GM19438 (cell line): ENCODE measurements at regions not wholly inside any gene's neighbourhood (a gene's known extent, or its start where the extent isn't known, plus 50 kb on each side); places are given as distances from the start of the nearest gene placed in this dataset.

ENCODE experiments used
- ATAC-seq: cut with Tn5 transposase; IDR thresholded peaks from one replicate; pipeline ENCODE4 v1.9.1; 2021; ENCODE audit warnings: low read depth; ENCODE audit not compliant: unreplicated experiment

GRCh38 chr22:48253136-48253535 is 1490.7 kb downstream of the TBC1D22A start:
- ATAC-seq, result no peak

GRCh38 chr22:48251629-48252028 is 1489.2 kb downstream of the TBC1D22A start:
- ATAC-seq, result no peak

DNA sequence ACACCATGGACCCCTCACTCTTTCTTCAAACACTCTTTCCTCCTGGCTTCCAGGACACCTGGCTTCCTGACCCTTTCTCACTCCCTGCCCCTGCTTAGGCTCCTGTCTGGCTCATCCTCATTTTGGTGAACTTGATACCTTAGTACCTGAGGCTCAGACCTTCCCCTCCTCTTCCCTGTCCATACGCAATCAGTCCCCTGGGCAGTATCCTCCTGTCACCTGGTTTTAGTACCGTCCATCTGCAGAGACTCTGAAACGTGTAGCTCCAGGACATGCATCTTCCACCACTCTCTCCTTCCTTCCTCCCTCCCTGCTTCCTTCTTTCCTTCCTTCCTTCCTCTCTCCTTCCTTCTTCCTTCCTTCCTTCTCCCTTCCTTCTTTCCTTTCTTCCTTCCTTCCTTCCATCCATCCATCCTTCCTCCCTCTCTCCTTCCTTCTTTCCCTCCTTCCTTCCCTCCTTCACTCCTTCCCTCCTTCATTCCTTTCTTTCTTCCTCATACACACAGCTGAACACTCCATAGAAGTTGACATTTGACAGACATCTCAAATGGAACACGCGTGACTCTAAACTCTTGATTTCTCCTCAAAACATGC is 1488.6 kb downstream of the TBC1D22A start:
- no peak for ATAC-seq

GRCh38 chr22:48250286-48250895 is 1487.9 kb downstream of the TBC1D22A start:
- ATAC-seq, result no peak

DNA sequence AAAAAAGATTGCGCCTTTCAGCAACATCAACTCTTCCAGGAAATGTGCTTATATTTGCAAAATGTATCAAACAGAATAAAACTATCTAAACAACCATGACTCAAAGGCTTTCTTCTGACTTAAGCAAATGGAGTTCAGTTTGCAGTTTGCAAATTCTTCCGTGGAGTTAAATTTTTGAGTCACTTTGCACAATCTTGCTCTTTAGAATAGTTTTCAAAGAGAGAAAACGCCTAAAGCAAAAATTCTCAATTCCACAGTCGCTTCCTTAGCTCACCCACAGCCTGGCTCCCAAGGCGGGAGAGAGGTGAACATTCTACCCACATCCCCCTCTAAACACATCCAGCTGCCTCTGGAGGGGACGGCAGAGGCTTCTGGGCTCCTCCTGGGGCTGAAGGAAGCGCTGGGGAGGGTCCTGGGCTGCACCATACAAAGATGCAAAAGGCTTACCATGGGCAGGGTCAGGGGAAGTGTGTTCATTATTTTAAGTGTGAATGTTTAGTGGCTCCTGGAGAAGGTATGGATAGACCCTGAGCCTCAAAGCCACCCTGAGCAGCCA is 1487.3 kb downstream of the TBC1D22A start:
- no peak for ATAC-seq

- no peak for ATAC-seq
These were observed 1486.5 kb downstream of the TBC1D22A start for GRCh38 chr22:48248901-48249455.

DNA sequence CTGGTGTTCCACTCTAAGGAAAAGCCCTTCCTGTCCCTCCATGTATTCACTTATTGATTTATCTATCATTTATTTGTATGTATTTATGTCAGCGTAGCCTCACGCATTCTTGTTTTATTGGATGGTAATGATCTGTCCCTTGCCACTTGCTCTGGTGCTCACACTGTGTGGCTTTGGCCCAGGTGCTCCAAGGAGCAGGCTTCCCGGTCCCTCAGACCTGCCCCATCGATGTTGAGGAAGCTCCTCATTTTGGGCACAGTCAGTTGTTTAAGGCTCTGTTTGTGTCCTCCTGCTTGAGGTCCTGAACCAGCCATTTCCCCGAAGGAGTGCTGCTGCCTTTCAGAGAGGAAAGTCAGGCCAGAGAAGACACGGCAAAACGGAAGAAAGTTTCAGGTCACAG is 1485.4 kb downstream of the TBC1D22A start:
- no peak for ATAC-seq

GRCh38 chr22:48245196-48245485 is 1482.7 kb downstream of the TBC1D22A start:
- no peak for ATAC-seq

GRCh38 chr22:48244388-48245195 is 1482.1 kb downstream of the TBC1D22A start:
- ATAC-seq, result no peak

DNA sequence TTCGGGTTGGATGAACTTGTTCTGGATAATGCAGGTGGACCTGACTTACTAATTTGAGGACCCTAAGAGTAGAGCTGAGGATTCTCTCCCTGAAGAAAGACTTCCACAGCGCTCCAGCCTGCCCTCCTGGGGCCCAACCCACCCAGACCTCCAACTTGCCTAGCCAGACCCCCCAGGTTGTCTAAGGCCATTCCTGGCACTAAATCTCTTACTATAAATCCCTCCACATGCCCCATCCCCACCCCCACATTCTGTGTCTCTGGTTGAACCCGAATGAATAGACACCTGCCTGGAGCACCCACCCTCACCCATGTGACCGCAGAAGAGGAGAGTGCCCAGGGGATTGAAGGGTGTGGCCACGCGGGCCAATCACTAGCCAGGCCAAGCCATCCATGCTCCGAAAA is 1480.0 kb downstream of the TBC1D22A start:
- ATAC-seq, result no peak

DNA sequence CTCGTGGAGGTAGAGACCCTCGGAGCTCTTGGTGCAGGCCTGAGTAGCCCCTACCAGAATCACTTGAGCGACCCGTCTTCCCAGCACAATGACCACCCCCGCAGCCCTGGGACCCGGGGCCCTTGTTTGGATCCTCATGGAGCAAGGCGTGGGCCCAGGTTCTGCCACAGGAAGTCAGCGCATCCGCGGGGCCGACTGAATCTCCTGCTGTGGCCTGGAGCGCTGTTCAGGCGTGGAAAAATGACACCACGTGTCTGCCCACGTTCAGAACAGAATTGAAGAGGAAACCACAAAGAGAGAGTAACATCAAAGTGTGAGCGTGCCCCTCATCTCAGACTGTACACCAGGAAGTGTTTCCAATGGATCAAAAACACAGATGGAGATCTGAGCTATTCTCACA is 1479.2 kb downstream of the TBC1D22A start:
- no peak for ATAC-seq

DNA sequence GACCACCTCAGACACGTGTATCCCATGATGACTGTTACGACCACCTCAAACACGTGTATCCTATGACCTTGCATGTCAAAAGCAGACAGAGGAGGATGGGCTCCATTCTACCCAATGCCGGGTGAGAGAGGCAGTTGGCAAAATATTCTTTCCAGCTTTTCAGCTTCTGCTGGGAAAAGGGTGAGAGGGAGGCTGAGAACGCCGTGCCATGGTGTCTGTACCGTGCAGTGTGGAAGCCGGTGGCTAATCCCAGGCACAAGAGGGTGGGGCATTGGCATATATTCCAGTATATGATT is 1478.4 kb downstream of the TBC1D22A start:
- no peak for ATAC-seq

DNA sequence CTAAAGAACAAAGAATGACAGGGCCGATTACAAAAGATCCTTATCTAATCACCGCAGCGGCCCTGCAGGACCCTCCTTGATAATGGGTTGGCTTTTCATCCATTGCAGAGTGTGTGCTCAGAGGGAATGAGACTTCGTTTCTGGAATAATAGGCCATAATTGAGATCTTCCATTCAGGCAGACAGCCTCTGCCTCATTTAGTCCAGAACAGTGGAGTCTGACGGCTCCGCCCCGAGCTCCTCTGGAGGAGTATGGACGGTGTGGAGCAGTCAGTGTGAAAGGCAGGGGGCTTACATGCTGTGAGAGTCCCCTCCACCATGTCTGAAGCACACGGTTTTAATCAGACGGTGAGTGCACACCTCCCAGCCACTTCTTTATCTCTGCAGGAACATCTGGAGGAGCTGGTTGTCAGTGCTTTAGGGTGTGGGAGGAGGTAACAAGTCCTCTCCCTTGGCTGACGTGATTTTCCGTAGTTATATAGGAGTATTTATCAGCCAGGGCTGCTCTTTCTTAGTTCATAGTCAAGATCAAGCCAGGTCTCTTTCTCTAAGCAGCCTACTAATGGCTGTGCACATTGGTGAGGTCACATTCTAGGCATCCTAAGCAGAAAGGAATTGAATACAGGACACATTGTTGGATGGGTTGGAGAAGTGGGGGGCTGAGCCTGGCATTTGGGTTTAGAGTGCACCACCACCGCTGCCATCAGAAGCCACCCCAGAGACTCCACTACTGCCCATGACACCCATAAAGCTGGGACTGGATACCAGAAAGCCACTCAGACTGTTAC is 1477.9 kb downstream of the TBC1D22A start:
- no peak for ATAC-seq

GRCh38 chr22:48239461-48240147 is 1477.2 kb downstream of the TBC1D22A start:
- ATAC-seq, result no peak

DNA sequence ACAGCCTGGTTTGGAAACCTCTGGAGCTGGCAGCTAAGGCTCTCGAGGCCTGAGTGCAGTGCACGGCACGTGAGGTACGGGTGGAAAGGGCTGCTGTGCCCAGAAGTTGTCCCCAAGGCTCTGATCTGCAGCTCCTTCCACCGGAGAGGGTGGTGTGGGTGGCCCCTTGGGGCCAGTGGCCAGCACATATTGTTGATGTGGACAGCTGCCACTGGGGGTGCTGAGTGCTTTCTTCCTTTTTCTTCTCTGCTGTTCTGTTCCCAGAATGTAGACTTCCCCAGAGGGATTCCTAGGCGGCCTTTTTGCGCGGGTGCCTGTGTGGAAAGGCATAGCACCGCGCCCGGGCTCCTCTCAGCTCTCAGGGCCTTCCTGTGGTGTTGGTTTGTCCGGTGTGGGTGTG is 1476.5 kb downstream of the TBC1D22A start:
- no peak for ATAC-seq

- no peak for ATAC-seq
These were observed 1476.0 kb downstream of the TBC1D22A start for GRCh38 chr22:48238284-48238915.

DNA sequence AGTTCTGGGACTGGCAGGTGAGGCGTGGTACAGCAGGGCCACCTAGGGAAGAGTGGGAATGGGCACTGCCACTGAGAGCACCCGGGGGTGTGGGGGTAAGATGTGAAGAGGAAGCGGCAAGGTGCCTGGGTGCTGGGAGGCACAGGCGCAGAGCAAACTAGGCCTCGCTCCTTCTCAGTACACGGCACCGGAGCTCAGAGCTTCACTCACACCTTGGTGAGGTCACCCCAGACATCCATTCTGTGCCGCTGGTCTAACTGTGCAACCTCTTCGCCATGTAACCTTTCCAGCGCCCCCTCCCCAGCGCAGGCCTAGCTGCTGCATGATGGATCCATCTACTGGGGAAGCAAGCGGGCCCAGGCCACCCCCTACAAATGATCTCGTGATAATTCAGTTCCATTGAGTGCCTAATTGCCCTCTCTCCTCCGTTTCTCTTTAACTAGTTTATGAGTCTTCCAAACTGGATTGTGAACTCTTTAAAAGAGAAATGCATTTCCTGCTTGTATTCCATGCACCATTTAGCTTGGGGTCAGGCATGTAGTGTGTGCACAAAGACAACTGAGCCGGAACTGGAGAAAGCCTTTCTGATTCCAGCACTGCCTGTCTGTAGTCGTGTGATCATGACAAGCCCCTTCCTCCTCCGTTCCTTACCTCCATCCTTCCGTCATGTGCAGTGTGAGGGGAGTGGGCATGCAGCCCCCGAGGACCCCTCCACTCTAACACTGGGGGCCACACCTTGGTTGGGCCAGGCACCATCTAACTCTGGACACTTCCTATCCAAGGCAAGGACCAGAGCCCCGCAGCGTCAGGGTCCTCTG is 1475.2 kb downstream of the TBC1D22A start:
- no peak for ATAC-seq

DNA sequence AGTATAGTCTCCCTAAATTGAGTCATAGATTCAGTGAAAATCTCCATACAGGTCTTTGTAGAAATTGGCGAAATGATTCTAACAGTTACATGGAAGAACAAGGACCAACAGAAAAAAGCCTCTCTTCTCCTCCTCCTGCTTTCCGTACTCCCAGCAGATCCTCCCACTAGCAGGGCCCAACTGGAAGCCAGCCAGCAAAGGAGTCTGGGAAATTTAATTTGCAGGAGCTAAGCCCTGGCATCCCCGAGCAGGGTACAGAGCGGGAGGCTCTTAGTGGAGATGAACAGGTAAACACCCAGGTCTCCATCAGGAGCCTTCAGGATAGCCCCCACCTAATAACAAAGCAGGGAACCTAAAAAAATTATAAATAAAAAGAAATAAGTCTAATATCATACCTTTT is 1473.8 kb downstream of the TBC1D22A start:
- no peak for ATAC-seq

GRCh38 chr22:48235744-48236143 is 1473.3 kb downstream of the TBC1D22A start:
- ATAC-seq, result no peak
